GM12873 (cell line): ENCODE measurements at regions not wholly inside any gene's neighbourhood (a gene's known extent, or its start where the extent isn't known, plus 50 kb on each side); places are given as distances from the start of the nearest gene placed in this dataset.

ENCODE experiments used
- CTCF ChIP-seq: IDR thresholded peaks from 2 replicates; pipeline ENCODE4 v1.5.1; 2012; ENCODE audit warnings: low read depth, mild to moderate bottlenecking, moderate library complexity, low read length, control low read depth; ENCODE audit not compliant: insufficient read depth; ENCODE audit errors: missing control alignments

GRCh38 chr2:12253167-12253778 lies 463.5 kb upstream of the TRIB2 start:
- TF ChIP-seq CTCF = no peak

- no peak for TF ChIP-seq CTCF
These were observed 462.4 kb upstream of the TRIB2 start for GRCh38 chr2:12254280-12254860.

GRCh38 chr2:12256206-12256605 lies 460.5 kb upstream of the TRIB2 start:
- TF ChIP-seq CTCF = no peak

- TF ChIP-seq CTCF = no peak
These were observed 459.3 kb upstream of the TRIB2 start for GRCh38 chr2:12257476-12257875.

- no peak for TF ChIP-seq CTCF
These were observed 457.2 kb upstream of the TRIB2 start for GRCh38 chr2:12259493-12259892.

- no peak for TF ChIP-seq CTCF
These were observed 454.6 kb upstream of the TRIB2 start for GRCh38 chr2:12261986-12262680.

GRCh38 chr2:12262681-12263436 lies 453.9 kb upstream of the TRIB2 start:
- TF ChIP-seq CTCF = no peak
